GM06990 (cell line): ENCODE measurements at regions not wholly inside any gene's neighbourhood (a gene's known extent, or its start where the extent isn't known, plus 50 kb on each side); places are given as distances from the start of the nearest gene placed in this dataset.
"Not testable (repeated sequence)": the region's sequence is repeated elsewhere in the genome, so short reads cannot be mapped to it uniquely, and the experiment has no call there.

ENCODE experiments used
- DNase-seq: peaks from one replicate; pipeline ENCODE4 v3.0.0-alpha.2; 2011; ENCODE audit not compliant: insufficient read length; ENCODE audit errors: extremely low read depth
- H3K27me3 ChIP-seq: replicated peaks from 2 replicates; pipeline ENCODE4 v1.6.0; 2011; ENCODE audit warnings: low read length; ENCODE audit not compliant: control insufficient read depth, insufficient read depth
- H3K36me3 ChIP-seq: 2 replicates; pipeline ENCODE4 v1.5.1; 2011; ENCODE audit warnings: low read length; ENCODE audit not compliant: control insufficient read depth, insufficient read depth
- H3K4me3 ChIP-seq: replicated peaks from 2 replicates; pipeline ENCODE4 v1.5.1; 2011; ENCODE audit warnings: low read depth, mild to moderate bottlenecking, control low read depth, low read length
- CTCF ChIP-seq: IDR thresholded peaks from 2 replicates; pipeline ENCODE4 v1.5.1; 2011; ENCODE audit warnings: low read length, control low read depth, mild to moderate bottlenecking, inconsistent platforms; ENCODE audit not compliant: insufficient read depth, poor library complexity, severe bottlenecking

GRCh38 chr7:9328296-9328695 is 894.9 kb downstream of the NXPH1 start:
- DNase-seq, result no peak
- Histone ChIP-seq H3K27me3 (no peaks in the 10 kb centered on the region), H3K36me3 (no peaks in the 10 kb centered on the region), H3K4me3 (no peak overlapping the region)
- TF ChIP-seq CTCF, result no peak

DNA sequence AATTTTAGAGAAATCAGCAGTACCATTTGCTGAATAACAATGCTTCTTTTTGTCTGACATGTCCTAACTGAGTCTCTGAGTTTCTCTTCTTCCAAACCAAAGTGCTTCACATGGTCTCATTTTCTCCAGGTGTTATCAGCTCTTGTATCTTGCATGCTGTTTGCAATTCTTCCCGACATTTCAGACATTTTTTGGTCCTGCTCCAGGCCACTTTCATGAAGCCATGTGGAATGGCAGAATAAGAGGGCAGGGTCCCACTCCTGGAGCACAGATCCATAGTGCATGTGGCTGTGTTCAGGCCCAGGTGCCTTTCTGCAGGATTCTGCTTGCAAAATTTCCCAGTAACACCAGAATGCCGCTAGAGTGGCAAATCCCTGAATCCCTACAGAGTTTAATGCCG is 916.2 kb downstream of the NXPH1 start:
- no peak for TF ChIP-seq CTCF

GRCh38 chr7:9391221-9391620 is 957.8 kb downstream of the NXPH1 start:
- TF ChIP-seq CTCF, result no peak
- Histone ChIP-seq H3K27me3 (no peaks in the 10 kb centered on the region), H3K4me3 (no peak overlapping the region), H3K36me3 (no peaks in the 10 kb centered on the region)
- no peak for DNase-seq

More for the DNA sequence above, 916.2 kb downstream of the NXPH1 start:
- H3K27me3 ChIP-seq, result no peaks in the 10 kb centered on the region
- no peak for DNase-seq
- no peak overlapping the region for H3K4me3 ChIP-seq
- no peaks in the 10 kb centered on the region for H3K36me3 ChIP-seq

DNA sequence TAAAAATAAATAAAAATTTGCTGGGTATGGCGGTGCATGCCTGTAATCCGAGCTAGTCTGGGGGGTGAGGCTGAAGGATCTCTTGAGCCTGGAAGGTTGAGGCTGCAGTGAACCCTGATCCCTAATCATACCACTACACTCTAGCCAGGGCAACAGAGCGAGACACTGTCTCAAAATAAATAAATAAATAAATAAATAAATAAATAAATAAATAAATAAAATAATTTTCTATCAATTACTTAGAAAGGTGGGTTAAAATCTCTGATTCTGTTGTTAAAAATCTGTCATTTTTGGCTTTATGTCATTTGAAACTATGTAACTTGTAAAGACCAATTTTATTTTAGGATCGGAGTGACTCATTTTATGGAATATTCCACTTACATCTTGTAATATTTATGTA is 958.6 kb downstream of the NXPH1 start:
- no peaks in the 10 kb centered on the region for H3K36me3 ChIP-seq
- no peaks in the 10 kb centered on the region for H3K27me3 ChIP-seq
- TF ChIP-seq CTCF, result no peak
- H3K4me3 ChIP-seq, result no peak overlapping the region
- DNase-seq, result no peak

GRCh38 chr7:9404386-9404785 is 971.0 kb downstream of the NXPH1 start:
- not testable (repeated sequence) for H3K27me3 ChIP-seq, H3K36me3 ChIP-seq, DNase-seq, H3K4me3 ChIP-seq

- no peak for TF ChIP-seq CTCF
- Histone ChIP-seq H3K27me3 (no peaks in the 10 kb centered on the region), H3K36me3 (no peaks in the 10 kb centered on the region), H3K4me3 (no peak overlapping the region)
- DNase-seq, result no peak
Observed at GRCh38 chr7:9407816-9408215, 974.4 kb downstream of the NXPH1 start.
